ENCODE measurements at regions not wholly inside any gene's neighbourhood (a gene's known extent, or its start where the extent isn't known, plus 50 kb on each side); places are given as distances from the start of the nearest gene placed in this dataset.

DNA sequence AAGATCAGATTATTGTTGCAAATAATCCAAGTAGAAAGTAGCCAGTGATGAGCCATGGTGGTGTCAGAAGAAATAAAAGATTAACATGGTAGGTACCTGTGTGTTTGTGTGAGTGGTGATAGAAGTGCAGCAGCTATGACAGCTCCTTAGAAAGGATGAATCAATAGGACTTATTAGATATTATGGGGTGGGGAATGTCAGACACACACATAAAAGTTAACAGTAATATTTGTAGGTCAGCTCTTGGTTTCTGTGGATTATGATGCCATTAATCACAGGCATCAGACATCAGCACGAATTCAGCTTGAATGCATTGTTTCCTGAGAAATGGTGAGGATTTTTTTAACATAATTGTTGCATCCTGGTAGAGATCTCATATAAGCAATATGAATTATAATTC, 695.7 kb downstream of the CENPC start:
- H3K36me3 ChIP-seq (ENCODE audit: insufficient read depth, low read length), result no peaks in the 10 kb centered on the region
- no peak overlapping the region for H3K9ac ChIP-seq (ENCODE audit: low read depth, low read length)
- H3K9me3 ChIP-seq (ENCODE audit: control insufficient read depth, insufficient read depth, low read length), result no peaks in the 10 kb centered on the region
- no peaks in the 10 kb centered on the region; the same call in 1 of the 2 replicates for H3K4me1 ChIP-seq (ENCODE audit: insufficient read depth, low read length)

- H3K9me3 ChIP-seq (ENCODE audit: control insufficient read depth, insufficient read depth, low read length), result no peaks in the 10 kb centered on the region
- no peaks in the 10 kb centered on the region for H3K4me1 ChIP-seq (ENCODE audit: insufficient read depth, low read length)
- no peak overlapping the region for H3K9ac ChIP-seq (ENCODE audit: low read depth, low read length)
- no peaks in the 10 kb centered on the region for H3K36me3 ChIP-seq (ENCODE audit: insufficient read depth, low read length)
Observed at GRCh38 chr4:66842724-66843088, 702.6 kb downstream of the CENPC start.

- no peak overlapping the region for H3K9ac ChIP-seq (ENCODE audit: low read depth, low read length)
- H3K36me3 ChIP-seq (ENCODE audit: insufficient read depth, low read length), result no peaks in the 10 kb centered on the region
- no peaks in the 10 kb centered on the region for H3K9me3 ChIP-seq (ENCODE audit: control insufficient read depth, insufficient read depth, low read length)
- no peaks in the 10 kb centered on the region for H3K4me1 ChIP-seq (ENCODE audit: insufficient read depth, low read length)
Observed at GRCh38 chr4:66842026-66842723, 703.1 kb downstream of the CENPC start.

- Histone ChIP-seq H3K4me1 (ENCODE audit: insufficient read depth, low read length) (no peaks in the 10 kb centered on the region), H3K36me3 (ENCODE audit: insufficient read depth, low read length) (no peaks in the 10 kb centered on the region), H3K9ac (ENCODE audit: low read depth, low read length) (no peak overlapping the region), H3K9me3 (ENCODE audit: control insufficient read depth, insufficient read depth, low read length) (no peaks in the 10 kb centered on the region)
Observed at GRCh38 chr4:66840178-66840577, 705.1 kb downstream of the CENPC start.

GRCh38 chr4:66837279-66837922, 707.9 kb downstream of the CENPC start:
- Histone ChIP-seq H3K9me3 (ENCODE audit: control insufficient read depth, insufficient read depth, low read length) (no peaks in the 10 kb centered on the region), H3K36me3 (ENCODE audit: insufficient read depth, low read length) (no peaks in the 10 kb centered on the region), H3K9ac (ENCODE audit: low read depth, low read length) (no peak overlapping the region), H3K4me1 (ENCODE audit: insufficient read depth, low read length) (no peaks in the 10 kb centered on the region)

- Histone ChIP-seq H3K4me1 (ENCODE audit: insufficient read depth, low read length) (no peaks in the 10 kb centered on the region), H3K9me3 (ENCODE audit: control insufficient read depth, insufficient read depth, low read length) (no peaks in the 10 kb centered on the region), H3K9ac (ENCODE audit: low read depth, low read length) (no peak overlapping the region), H3K36me3 (ENCODE audit: insufficient read depth, low read length) (no peaks in the 10 kb centered on the region)
Observed at GRCh38 chr4:66829310-66829709, 716.0 kb downstream of the CENPC start.

DNA sequence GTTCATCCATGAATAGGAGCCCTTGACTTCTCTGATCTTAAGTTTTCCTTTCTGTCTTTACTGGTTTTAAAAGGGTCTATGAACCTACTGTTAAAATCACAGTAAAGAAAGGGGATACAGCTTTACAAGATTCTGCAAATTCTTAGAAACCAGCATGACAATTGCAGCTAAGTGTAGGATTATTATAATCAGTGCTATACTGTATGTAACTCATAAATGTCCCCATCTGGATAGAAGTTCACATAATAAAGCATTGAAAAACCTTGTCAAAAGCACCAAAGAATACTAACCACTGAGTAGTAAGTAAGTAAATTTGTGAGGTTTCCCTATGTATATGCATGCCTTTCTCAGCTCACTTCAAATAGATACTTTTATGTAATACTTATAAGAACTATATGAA, 724.6 kb downstream of the CENPC start:
- Histone ChIP-seq H3K9me3 (ENCODE audit: control insufficient read depth, insufficient read depth, low read length) (no peaks in the 10 kb centered on the region), H3K9ac (ENCODE audit: low read depth, low read length) (no peak overlapping the region), H3K4me1 (ENCODE audit: insufficient read depth, low read length) (no peaks in the 10 kb centered on the region), H3K36me3 (ENCODE audit: insufficient read depth, low read length) (no peaks in the 10 kb centered on the region)

- H3K4me1 ChIP-seq (ENCODE audit: insufficient read depth, low read length), result no peaks in the 10 kb centered on the region
- H3K9ac ChIP-seq (ENCODE audit: low read depth, low read length), result no peak overlapping the region
- no peaks in the 10 kb centered on the region for H3K36me3 ChIP-seq (ENCODE audit: insufficient read depth, low read length)
Observed at GRCh38 chr4:66814277-66814676, 731.0 kb downstream of the CENPC start.

GRCh38 chr4:66805582-66805981, 739.7 kb downstream of the CENPC start:
- Histone ChIP-seq H3K9ac (ENCODE audit: low read depth, low read length) (no peak overlapping the region), H3K9me3 (ENCODE audit: control insufficient read depth, insufficient read depth, low read length) (no peaks in the 10 kb centered on the region; the same call in 1 of the 2 replicates), H3K4me1 (ENCODE audit: insufficient read depth, low read length) (no peaks in the 10 kb centered on the region), H3K36me3 (ENCODE audit: insufficient read depth, low read length) (no peaks in the 10 kb centered on the region)

More at GRCh38 chr4:66814277-66814676, 731.0 kb downstream of the CENPC start:
- H3K9me3 ChIP-seq (ENCODE audit: control insufficient read depth, insufficient read depth, low read length), result no peaks in the 10 kb centered on the region

DNA sequence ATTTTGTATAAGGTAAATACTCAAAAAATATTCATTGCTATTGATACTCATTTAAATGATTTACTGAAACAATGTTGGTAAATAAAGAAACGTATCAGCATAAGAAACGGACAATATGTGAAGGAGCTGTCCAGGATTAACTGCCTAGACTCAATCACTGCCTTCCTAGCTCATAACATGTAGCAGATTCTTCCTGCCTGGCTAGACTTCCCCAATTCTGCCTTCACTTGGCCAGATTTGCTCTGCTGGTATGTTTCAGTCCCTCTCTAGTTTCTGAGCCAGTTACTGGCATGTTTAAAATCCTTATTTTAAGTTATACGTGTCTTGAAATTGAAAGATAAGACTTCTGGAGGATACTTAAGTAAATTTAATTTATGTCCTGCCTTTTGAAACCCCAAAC, 740.3 kb downstream of the CENPC start:
- no peak overlapping the region for H3K9ac ChIP-seq (ENCODE audit: low read depth, low read length)
- no peaks in the 10 kb centered on the region for H3K4me1 ChIP-seq (ENCODE audit: insufficient read depth, low read length)
- H3K9me3 ChIP-seq (ENCODE audit: control insufficient read depth, insufficient read depth, low read length), result no peaks in the 10 kb centered on the region; the same call in 1 of the 2 replicates
- H3K36me3 ChIP-seq (ENCODE audit: insufficient read depth, low read length), result no peaks in the 10 kb centered on the region

- H3K36me3 ChIP-seq (ENCODE audit: insufficient read depth, low read length), result no peaks in the 10 kb centered on the region
- no peak overlapping the region for H3K9ac ChIP-seq (ENCODE audit: low read depth, low read length)
- no peaks in the 10 kb centered on the region; the same call in 1 of the 2 replicates for H3K9me3 ChIP-seq (ENCODE audit: control insufficient read depth, insufficient read depth, low read length)
- peaks cover 3% of the 10 kb centered on the region; the same call in 1 of the 2 replicates for H3K4me1 ChIP-seq (ENCODE audit: insufficient read depth, low read length)
Observed at GRCh38 chr4:66797608-66798007, 747.7 kb downstream of the CENPC start.

- H3K36me3 ChIP-seq (ENCODE audit: insufficient read depth, low read length), result no peaks in the 10 kb centered on the region
- peaks cover 3% of the 10 kb centered on the region; the same call in 1 of the 2 replicates for H3K4me1 ChIP-seq (ENCODE audit: insufficient read depth, low read length)
- H3K9ac ChIP-seq (ENCODE audit: low read depth, low read length), result no peak overlapping the region
- H3K9me3 ChIP-seq (ENCODE audit: control insufficient read depth, insufficient read depth, low read length), result no peaks in the 10 kb centered on the region; the same call in 1 of the 2 replicates
Observed at GRCh38 chr4:66795724-66796123, 749.6 kb downstream of the CENPC start.

GRCh38 chr4:66794390-66795034, 750.8 kb downstream of the CENPC start:
- Histone ChIP-seq H3K9ac (ENCODE audit: low read depth, low read length) (no peak overlapping the region), H3K36me3 (ENCODE audit: insufficient read depth, low read length) (no peaks in the 10 kb centered on the region), H3K4me1 (ENCODE audit: insufficient read depth, low read length) (peaks cover 3% of the 10 kb centered on the region; the same call in 1 of the 2 replicates), H3K9me3 (ENCODE audit: control insufficient read depth, insufficient read depth, low read length) (no peaks in the 10 kb centered on the region)

GRCh38 chr4:66791686-66792085, 753.6 kb downstream of the CENPC start:
- H3K36me3 ChIP-seq (ENCODE audit: insufficient read depth, low read length), result no peaks in the 10 kb centered on the region
- H3K4me1 ChIP-seq (ENCODE audit: insufficient read depth, low read length), result peaks cover 3% of the 10 kb centered on the region; the same call in 1 of the 2 replicates
- no peak overlapping the region for H3K9ac ChIP-seq (ENCODE audit: low read depth, low read length)
- H3K9me3 ChIP-seq (ENCODE audit: control insufficient read depth, insufficient read depth, low read length), result no peaks in the 10 kb centered on the region

DNA sequence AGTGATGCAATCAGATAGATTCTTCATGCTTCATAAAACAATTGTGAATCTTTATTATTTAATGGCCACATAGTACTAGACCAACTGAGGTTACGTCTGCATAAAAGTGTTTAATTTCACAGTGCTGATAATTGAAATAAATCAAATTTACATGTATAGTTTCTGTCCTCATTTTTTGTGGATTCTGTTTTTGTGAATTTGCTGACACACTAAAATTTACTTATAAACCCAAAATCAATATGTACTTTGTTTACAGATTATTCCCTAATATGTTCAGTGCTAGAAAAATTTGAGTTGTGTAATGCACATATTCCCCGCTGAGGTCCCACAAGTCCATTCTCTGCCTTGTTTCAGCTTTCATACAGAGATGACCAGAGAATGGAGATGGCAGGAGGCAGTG, 759.8 kb downstream of the CENPC start:
- Histone ChIP-seq H3K36me3 (ENCODE audit: insufficient read depth, low read length) (no peaks in the 10 kb centered on the region), H3K9me3 (ENCODE audit: control insufficient read depth, insufficient read depth, low read length) (no peaks in the 10 kb centered on the region), H3K9ac (ENCODE audit: low read depth, low read length) (no peak overlapping the region), H3K4me1 (ENCODE audit: insufficient read depth, low read length) (no peaks in the 10 kb centered on the region)
